Dedifferentiated amniotic fluid mesenchymal stem cell (primary cell): ENCODE measurements at regions not wholly inside any gene's neighbourhood (a gene's known extent, or its start where the extent isn't known, plus 50 kb on each side); places are given as distances from the start of the nearest gene placed in this dataset.
"Not testable (repeated sequence)": the region's sequence is repeated elsewhere in the genome, so short reads cannot be mapped to it uniquely, and the experiment has no call there.

Experiments
- DNase-seq: peaks from one replicate; pipeline ENCODE4 v3.0.0-alpha.2; 2016; ENCODE audit errors: extremely low spot score

GRCh38 chr13:74575729-74576125 lies 441.5 kb upstream of the KLF12 start:
- peak; percentile 40 for DNase-seq

- DNase-seq, result no peak
Measured at GRCh38 chr13:74574964-74575728, 440.9 kb upstream of the KLF12 start.

- DNase-seq, result no peak
Measured at GRCh38 chr13:74573654-74574053, 439.4 kb upstream of the KLF12 start.

- no peak for DNase-seq
Measured at GRCh38 chr13:74571811-74572210, 437.6 kb upstream of the KLF12 start.

DNA sequence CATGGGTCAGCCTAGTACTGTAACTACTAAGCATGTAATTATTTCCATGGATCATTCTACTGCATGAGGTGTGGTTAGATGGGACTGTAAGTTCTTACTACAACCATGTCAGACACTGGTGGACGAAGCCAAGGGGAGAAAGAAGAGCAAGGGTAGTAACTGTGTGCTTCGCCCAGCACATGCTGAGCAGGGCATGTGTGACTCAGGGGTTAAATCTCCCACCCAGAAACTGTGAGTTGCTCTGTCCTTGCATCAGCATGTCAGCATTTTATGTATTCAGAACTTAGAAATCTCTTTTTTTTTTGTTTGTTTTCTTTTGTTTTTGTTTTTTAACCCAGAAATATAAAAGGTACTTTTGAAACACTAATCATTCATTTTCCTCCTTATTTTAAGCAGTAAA lies 436.6 kb upstream of the KLF12 start:
- peak; percentile 82 for DNase-seq

GRCh38 chr13:74570046-74570445 lies 435.8 kb upstream of the KLF12 start:
- DNase-seq, result no peak

DNA sequence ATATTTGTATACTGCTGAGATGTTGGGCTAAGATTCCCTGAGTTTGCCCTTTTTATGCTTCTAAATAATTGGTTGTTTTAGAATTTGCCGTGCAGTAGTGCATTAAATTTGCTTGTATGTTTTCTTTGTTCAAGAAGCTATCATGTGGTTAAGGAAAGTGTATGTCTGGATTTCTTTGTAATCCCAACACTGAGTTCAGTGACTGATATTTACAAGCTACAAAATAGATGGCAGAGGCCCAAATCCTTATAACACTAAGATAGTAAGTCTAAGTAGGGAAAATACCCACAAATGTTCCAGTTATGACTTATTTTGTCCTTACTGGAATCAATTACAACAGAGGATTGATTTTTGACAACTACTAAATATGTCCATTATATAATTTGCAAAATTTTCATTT lies 435.0 kb upstream of the KLF12 start:
- DNase-seq, result no peak

- no peak for DNase-seq
Measured at GRCh38 chr13:74567485-74567884, 433.3 kb upstream of the KLF12 start.

DNA sequence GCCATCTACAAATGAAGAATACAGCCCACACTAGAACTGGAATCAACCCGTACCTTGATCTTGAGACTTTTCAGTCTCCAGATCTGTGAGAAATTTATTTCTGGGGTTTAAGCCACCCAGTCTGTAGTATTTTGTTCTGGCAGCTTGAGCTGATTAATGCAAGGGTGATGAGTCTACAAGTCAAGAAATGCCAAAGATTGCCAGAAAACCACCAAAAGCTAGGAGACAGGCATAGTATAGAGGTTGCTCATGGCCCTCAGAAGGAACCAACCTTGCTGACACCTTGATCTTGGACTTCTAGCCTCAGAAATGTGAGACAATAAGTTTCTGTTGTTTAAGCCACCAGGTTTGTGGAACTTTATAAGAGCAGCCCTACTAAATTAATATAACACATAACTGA lies 428.2 kb upstream of the KLF12 start:
- DNase-seq, result no peak

DNA sequence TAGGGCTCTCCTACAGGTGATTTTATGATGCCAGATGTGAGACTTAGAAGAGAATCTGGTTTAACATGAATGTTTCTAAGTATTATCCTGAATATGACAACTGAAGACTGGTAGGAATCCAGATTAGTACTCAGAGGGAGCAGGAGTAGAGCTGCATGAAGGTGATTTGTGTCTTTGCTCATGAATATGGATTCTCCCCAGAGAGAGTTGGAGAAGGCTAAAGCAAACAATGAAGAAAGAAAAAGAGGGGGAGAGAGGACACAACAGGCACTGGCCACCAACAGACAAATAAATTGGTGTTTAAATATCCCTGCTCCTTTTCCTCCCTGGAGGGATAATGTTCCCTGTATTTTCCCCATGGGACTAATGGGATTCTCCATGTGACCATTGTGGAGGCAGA lies 427.0 kb upstream of the KLF12 start:
- no peak for DNase-seq

- no peak for DNase-seq
Measured at GRCh38 chr13:74560325-74560724, 426.1 kb upstream of the KLF12 start.

DNA sequence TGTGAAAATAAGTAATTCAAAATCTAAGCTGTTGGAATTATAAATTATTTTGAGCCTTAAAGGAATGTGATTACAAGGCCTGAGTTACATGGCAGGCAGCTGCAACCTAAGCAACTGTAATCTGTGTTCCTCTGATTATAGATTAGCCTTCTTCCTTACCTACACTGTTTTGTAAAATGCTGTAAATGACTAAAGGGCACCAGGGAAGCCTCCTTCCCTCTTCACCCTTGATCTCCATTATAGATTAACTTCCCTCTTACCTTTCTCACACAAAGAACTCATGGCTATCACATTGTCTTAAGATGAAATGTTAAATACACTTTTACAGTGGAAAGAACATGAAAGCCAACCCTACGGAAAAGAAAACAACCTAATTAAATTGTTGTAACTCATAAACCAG lies 423.7 kb upstream of the KLF12 start:
- no peak for DNase-seq

- no peak for DNase-seq
Measured at GRCh38 chr13:74555651-74556420, 421.6 kb upstream of the KLF12 start.

- no peak for DNase-seq
Measured at GRCh38 chr13:74555276-74555625, 421.0 kb upstream of the KLF12 start.

DNA sequence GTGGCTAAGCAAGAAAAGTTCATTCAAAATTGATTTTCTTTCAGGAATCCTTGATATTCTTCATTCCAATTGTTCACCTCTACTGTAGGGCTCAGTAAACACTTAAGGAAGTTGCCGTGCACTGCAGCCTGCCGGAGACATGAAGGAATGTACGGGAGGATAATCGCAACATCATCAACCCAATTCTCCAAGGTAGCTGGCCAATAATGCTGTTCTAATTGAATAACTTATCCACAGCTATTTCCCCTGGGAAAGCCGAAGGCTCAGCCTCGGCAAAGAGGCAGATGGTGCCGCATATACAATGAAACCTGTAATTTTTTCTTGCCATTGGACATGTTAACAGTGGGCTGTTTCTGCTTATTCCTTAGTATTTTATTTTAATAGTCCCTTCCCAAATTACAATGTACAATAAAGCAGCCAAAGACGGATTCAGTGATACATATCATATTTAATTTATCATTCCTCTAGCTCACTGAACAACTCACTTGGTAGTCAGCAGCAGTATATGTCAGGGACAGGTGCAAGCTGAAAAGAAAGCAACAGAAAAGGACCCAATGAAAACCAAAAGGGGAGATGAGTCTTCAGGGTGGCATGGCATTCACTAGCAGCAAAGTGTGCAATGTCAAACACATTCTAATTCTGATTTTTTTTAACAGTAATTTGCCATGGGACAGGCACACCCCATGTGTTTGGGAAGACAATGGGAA lies 420.5 kb upstream of the KLF12 start:
- DNase-seq, result no peak

- no peak for DNase-seq
Measured at GRCh38 chr13:74550039-74550438, 415.8 kb upstream of the KLF12 start.

GRCh38 chr13:74536649-74537048 lies 402.4 kb upstream of the KLF12 start:
- DNase-seq, result not testable (repeated sequence)

DNA sequence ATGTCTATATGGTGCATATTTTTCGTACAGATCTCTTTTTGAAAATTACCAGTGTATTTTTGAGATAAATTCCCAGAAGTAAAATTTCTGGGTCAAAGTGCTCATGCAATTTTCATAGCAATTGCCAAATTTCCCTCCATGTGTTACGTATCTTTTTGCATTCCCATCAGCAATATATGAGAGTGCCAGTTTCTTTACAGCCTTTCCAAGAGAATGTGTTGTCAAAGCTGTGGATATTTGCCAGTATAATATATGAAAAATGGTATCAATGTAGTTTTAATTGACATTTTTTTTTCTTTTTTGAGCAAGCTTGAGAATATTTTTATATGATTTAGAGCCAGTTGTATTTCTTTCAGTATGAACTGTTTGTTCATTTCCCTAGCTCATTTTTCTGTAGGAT lies 399.0 kb upstream of the KLF12 start:
- no peak for DNase-seq

DNA sequence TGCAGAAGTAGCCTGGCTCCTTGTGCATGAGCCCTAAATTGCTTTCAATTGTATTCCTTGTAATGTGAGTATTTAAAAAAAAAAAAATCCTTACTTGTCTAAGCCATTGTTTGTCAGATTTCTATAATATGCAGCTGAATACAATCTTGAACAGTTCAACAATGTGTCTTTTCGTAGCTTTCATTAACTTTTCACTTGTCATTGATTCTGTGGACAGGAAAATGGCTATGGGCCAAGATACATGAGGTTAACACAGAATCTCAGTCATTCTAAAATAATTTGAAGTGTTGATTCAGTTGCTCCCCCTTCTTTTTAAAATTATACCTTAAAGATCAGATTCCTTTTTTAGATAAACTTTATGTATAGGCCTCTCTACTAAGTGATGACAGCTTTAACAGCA lies 395.8 kb upstream of the KLF12 start:
- no peak for DNase-seq

- no peak for DNase-seq
Measured at GRCh38 chr13:74528734-74529513, 394.7 kb upstream of the KLF12 start.

GRCh38 chr13:74523057-74523456 lies 388.9 kb upstream of the KLF12 start:
- DNase-seq, result no peak

DNA sequence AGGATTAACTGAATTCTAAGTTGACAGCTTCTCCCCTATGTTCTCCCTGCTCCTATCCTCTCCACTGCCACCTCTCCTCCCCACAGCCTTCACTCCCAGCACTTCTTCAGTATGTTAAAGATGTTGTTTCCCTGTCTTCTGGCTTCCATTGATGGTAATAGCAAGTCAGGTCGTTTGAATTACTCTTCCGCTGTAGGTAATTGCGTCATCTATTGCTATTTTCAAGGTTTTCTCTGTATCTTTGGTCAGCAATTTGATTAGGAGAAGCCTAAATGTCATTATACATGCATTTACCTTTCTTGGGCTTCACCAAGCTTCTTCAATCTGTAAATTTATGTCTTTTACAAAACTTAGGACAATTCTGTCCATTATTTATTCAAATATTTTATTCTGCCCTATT lies 377.3 kb upstream of the KLF12 start:
- no peak for DNase-seq
